GM20000 (cell line): ENCODE measurements at regions not wholly inside any gene's neighbourhood (a gene's known extent, or its start where the extent isn't known, plus 50 kb on each side); places are given as distances from the start of the nearest gene placed in this dataset.

Experiments used
- DNase-seq: peaks from one replicate; pipeline ENCODE4 v3.0.0; 2012; ENCODE audit warnings: low spot score
- TF ChIP-seq, protein P1 (sequence below): IDR thresholded peaks from 2 replicates; pipeline ENCODE4 v1.5.1; 2012; ENCODE audit warnings: mild to moderate bottlenecking, control low read depth; ENCODE audit errors: extremely low read depth, missing control alignments

DNA sequence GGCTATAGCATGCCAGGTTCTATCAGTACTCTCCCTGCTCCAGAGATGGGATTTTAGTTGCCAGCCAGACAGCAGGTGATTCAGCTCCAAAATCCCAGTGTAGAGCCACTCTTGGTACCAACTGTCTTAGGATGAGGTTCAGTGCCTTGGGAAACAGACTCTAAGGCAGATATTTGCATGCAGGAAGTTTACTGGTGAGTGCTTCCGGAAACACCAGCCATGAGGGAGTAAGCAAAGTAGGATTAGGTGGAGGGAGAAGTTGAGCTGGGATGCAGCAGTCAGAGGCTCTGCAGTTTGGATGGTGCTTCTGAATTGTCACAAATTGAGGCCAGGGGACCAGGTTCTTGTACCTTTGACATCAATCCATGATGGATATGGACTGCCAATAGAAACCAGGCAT lies 207.5 kb upstream of the JUN start:
- TF ChIP-seq, protein P1, sequence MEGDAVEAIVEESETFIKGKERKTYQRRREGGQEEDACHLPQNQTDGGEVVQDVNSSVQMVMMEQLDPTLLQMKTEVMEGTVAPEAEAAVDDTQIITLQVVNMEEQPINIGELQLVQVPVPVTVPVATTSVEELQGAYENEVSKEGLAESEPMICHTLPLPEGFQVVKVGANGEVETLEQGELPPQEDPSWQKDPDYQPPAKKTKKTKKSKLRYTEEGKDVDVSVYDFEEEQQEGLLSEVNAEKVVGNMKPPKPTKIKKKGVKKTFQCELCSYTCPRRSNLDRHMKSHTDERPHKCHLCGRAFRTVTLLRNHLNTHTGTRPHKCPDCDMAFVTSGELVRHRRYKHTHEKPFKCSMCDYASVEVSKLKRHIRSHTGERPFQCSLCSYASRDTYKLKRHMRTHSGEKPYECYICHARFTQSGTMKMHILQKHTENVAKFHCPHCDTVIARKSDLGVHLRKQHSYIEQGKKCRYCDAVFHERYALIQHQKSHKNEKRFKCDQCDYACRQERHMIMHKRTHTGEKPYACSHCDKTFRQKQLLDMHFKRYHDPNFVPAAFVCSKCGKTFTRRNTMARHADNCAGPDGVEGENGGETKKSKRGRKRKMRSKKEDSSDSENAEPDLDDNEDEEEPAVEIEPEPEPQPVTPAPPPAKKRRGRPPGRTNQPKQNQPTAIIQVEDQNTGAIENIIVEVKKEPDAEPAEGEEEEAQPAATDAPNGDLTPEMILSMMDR: no peak
- DNase-seq: no peak

DNA sequence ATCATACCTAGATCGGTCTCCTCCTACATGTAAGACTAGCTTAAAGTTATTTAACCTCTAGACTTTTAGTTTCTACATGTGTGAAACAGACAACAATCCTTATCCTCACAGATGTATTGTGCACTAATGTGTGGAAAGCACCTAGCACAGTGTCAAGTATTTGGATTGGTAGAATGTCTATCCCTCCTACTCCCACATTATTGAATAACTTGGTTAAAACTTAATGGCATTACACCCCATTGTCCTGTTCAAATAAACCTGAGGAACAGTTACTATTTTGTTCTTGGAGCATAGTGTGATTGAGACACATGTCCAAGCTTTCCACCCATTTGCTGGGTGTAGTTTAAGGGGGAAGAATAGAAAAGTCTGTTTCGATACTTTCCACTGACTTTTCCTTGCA lies 208.8 kb upstream of the JUN start:
- TF ChIP-seq, protein P1: no peak
- DNase-seq: no peak

DNA sequence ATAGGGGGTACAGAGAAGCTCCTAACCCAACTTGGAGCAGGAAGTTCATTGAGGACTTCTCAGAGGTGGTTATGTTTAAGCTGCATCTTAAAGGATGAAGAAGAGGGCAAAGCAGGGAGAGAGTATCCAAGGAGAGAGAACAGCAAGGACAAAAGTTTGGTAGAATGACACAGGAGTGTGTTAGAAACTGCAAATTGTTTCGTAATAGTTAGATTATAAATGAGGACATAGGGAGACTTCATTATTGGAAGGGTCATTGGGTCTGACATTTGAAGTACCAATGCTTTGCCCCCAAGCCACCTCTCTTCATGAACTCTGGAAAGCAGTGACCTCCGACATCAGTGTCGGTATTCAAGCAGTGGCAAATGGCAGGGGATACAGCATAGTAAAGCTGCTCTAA lies 209.6 kb upstream of the JUN start:
- DNase-seq: no peak
- TF ChIP-seq, protein P1: no peak

DNA sequence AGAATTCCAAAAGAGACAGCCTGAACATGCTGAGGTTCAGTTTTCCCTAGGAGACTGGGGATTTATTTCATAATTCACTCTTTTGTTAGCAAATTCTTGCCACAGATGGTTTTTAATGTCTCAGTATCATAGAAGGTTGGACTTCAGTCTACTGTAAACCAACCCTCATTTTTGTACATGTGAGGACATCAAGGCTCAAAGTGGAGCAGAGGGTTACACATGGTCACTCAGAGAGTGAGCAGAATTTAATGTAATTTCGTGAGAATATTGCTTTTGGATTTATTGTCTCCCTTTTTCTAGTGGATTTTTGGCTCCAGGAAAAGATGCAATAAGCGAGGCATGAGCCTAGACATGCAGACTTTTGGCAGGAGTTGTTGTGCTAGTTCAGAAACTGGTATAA lies 210.8 kb upstream of the JUN start:
- TF ChIP-seq, protein P1: no peak
- DNase-seq: no peak

DNA sequence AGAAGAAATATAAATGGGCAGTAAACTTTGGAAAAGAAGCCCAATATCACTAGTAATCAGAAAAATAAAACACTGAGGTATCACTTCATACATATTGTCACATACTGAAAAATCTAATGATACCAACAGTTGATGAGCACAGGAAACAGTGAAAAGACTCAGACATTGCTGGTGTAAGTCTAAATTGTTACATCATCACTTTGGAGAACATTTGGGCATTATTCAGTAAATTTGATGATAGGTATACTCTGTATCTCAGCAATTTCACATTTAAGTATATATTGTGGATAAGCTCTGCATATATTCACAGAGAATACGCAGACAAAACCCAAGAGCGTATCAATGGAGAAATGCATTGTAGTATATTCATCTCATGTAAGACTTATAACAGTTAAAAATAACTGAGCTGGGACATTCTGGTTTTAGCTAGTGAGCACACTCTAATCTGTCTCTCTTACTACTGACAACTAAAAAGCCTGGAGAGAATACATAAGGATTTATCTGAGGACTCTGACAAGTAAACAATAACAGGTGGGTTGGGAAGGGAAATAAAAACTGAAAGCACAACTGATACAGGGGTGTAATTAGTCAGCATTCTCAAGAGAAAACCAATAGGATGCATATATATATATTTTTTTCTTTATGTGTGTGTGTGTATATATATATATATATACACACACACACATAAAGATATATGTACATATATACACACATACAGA lies 212.7 kb upstream of the JUN start:
- TF ChIP-seq, protein P1: no peak
- peak; percentile 24 for DNase-seq

DNA sequence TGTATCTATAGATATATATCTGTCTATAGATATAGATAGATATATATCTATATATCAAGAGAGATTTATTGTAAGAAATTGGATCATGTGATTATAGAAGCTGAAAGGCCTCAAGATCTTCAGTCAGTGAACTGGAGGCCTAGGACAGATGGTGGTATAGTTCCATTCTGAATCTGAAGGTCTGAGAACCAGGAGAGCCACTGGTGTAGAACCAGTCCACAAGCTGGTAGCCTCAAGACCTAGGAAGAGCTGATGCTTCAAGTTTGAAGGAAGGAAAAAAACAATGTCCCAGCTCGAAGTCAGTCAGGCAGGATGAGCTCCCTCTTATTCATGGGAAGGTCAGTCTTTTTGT lies 213.2 kb upstream of the JUN start:
- TF ChIP-seq, protein P1: no peak
- DNase-seq: no peak

DNA sequence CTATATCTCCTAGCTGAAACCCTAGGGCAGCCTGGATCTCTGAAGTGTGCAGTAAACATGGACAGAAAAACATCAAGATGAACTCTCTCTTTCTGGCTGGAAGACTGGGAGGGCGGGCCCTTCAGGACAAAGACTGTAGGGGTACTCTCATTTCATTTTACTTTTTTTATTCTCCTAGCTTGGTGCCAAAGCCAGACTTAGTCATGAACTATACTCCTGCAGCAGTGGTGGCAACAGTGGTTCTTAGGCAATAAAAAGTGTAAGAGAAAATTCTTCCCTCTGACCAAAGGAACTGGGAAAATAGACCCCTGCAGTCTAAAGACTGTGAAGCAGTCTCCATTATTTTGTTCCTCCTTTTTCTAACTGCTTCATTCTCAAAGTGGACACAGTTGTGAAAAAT lies 213.8 kb upstream of the JUN start:
- DNase-seq: no peak
- TF ChIP-seq, protein P1: no peak
